Activated T-cell treated with anti-CD3 and anti-CD28 coated beads, Interleukin-2, amount 50 U/mL, for 72 hours (primary cell): ENCODE measurements at regions not wholly inside any gene's neighbourhood (a gene's known extent, or its start where the extent isn't known, plus 50 kb on each side); places are given as distances from the start of the nearest gene placed in this dataset.
"Not testable (repeated sequence)": the region's sequence is repeated elsewhere in the genome, so short reads cannot be mapped to it uniquely, and the experiment has no call there.

Experiments used
- ATAC-seq, 2 donors: fragments of 150-1000 bp; cut with Tn5 transposase; replicated peaks in 1 of 2; 2 replicates each; pipeline ENCODE4 v1.10.0; 2021; ENCODE audit warnings: moderate library complexity in 2 of 2, mild to moderate bottlenecking in 1 of 2
- DNase-seq, 2 donors: peaks; one replicate each; pipeline ENCODE4 v3.0.0; 2021 to 2022; ENCODE audit warnings: mixed read lengths in 1 of 2
- H3K27ac Mint-ChIP-seq: one replicate; pipeline ENCODE4 v1.8.0; 2022; ENCODE audit warnings: mild to moderate bottlenecking, moderate library complexity, mixed read lengths
- H3K27me3 Mint-ChIP-seq: one replicate; pipeline ENCODE4 v1.8.0; 2022; ENCODE audit warnings: low read depth, mixed read lengths
- H3K36me3 Mint-ChIP-seq, 2 donors: one replicate each; pipeline ENCODE4 v1.8.0; 2022; ENCODE audit warnings: mixed read lengths in 2 of 2, mild to moderate bottlenecking in 1 of 2; ENCODE audit not compliant: insufficient read depth in 2 of 2
- H3K4me1 Mint-ChIP-seq: one replicate; pipeline ENCODE4 v1.8.0; 2022; ENCODE audit warnings: low read depth, mixed read lengths
- H3K4me3 Mint-ChIP-seq, 2 donors: one replicate each; pipeline ENCODE4 v1.8.0; 2022; ENCODE audit warnings: mild to moderate bottlenecking in 2 of 2, mixed read lengths in 2 of 2, moderate library complexity in 2 of 2
- H3K9me3 Mint-ChIP-seq, 2 donors: one replicate each; pipeline ENCODE4 v1.8.0; 2022; ENCODE audit warnings: mixed read lengths in 2 of 2

DNA sequence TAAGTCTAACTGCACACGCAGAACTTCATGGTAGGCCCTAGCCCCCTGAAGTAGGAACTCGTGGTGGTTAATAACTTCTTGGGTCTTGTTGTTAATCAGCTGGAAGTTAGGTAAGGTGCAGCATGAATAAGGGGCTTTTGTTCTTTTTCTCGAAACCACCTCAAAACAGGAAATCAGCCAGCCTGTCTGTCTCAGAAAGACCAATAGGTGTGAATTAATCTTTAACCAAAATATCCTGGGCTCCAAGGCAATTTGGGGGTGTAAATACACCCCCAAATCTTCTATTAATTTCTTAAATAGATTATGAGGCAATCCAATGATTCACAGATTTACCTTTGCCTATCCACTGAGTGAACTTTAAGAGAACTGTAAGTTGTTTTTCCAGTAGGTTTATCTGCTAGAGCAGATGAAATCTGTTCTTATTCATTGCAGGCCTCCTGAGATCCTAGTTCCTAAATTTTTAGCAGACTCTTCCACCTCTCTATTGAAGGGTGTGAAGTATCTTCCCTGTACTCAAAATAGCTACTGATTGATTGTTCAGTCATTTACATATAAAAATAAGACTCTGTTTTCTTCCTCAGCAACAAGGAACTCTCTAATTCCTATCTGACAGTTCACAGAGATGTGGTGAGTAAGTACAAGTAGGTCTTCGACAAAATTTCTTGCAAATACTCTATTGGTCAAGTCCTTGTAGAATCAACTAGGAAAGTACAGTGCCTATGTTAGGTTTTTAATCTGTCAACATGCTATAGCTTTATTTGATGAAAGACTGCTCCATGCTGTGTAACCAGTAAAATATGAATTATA lies 427.1 kb upstream of the NOX3 start:
- no peak overlapping the region for H3K27ac Mint-ChIP-seq
- H3K27me3 Mint-ChIP-seq = no peaks in the 10 kb centered on the region
- ATAC-seq (no peak), DNase-seq (no peak)
- no peak overlapping the region for H3K4me3 Mint-ChIP-seq
- H3K4me1 Mint-ChIP-seq = peaks cover 24% of the 10 kb centered on the region
- H3K36me3 Mint-ChIP-seq = no peaks in the 10 kb centered on the region
- H3K9me3 Mint-ChIP-seq = no peaks in the 10 kb centered on the region

GRCh38 chr6:155881826-155882526 lies 426.3 kb upstream of the NOX3 start:
- ATAC-seq (no peak), DNase-seq (no peak)
- no peaks in the 10 kb centered on the region for H3K27me3 Mint-ChIP-seq
- no peaks in the 10 kb centered on the region for H3K36me3 Mint-ChIP-seq
- peaks cover 24% of the 10 kb centered on the region for H3K4me1 Mint-ChIP-seq
- no peaks in the 10 kb centered on the region for H3K9me3 Mint-ChIP-seq
- H3K4me3 Mint-ChIP-seq = peak overlapping the region in 1 of 2 donors; percentile 23
- peak overlapping the region; percentile 80 for H3K27ac Mint-ChIP-seq

DNA sequence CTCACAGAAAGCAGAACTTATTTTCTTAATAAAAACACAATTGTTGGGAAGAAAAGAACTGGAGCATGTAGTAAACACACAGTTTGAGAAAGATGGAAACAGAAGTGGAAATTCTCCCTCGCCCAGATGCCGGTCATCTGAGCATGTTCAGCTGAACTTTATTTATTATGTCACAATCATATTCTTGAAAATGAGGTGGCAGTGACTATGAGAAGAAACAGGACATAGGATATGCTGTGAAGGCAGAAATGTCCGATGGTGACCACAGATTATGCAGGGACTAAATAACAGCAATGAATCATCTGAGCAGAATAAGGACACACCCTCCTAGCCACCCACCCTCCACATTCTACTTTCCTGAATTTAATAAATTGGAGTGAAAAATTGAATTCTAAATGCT lies 425.3 kb upstream of the NOX3 start:
- Mint-ChIP-seq H3K27ac (peak overlapping the region; percentile 50), H3K4me3 (no peak overlapping the region), H3K27me3 (no peaks in the 10 kb centered on the region), H3K4me1 (peaks cover 24% of the 10 kb centered on the region), H3K36me3 (no peaks in the 10 kb centered on the region), H3K9me3 (no peaks in the 10 kb centered on the region)
- ATAC-seq (peak in 1 of 2 donors; percentile 32), DNase-seq (no peak)

DNA sequence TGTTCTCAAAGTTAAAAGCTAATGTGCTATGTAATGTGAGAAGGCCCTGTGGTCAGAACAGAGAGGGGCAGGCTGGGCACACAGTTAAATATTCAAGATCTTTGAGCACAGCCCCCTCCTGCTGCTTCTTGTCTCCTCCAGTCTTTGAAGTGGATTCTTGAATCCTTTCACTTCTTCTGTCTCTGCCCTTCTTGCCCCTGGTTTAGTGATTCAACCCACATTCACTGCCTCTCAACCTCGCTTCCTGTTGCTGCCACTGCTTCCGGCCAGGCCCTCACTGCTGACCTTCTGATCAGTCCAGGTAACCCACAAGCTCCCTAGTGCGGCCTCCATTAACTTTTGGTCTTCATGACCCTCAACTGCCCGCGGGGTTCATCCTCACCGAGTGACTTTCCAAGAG lies 417.3 kb upstream of the NOX3 start:
- H3K4me1 Mint-ChIP-seq = no peaks in the 10 kb centered on the region
- no peak for ATAC-seq
- H3K4me3 Mint-ChIP-seq = no peak overlapping the region
- H3K36me3 Mint-ChIP-seq = no peaks in the 10 kb centered on the region
- no peaks in the 10 kb centered on the region for H3K27me3 Mint-ChIP-seq
- no peak for DNase-seq
- H3K9me3 Mint-ChIP-seq = no peaks in the 10 kb centered on the region
- H3K27ac Mint-ChIP-seq = no peak overlapping the region

GRCh38 chr6:155867682-155868081 lies 412.0 kb upstream of the NOX3 start:
- no peak for ATAC-seq
- no peak overlapping the region for H3K27ac Mint-ChIP-seq
- H3K9me3 Mint-ChIP-seq = peaks cover 0 to 1% of the 10 kb centered on the region in 2 donors
- no peaks in the 10 kb centered on the region for H3K4me1 Mint-ChIP-seq
- H3K27me3 Mint-ChIP-seq = no peaks in the 10 kb centered on the region
- no peaks in the 10 kb centered on the region for H3K36me3 Mint-ChIP-seq
- H3K4me3 Mint-ChIP-seq = no peak overlapping the region
- no peak for DNase-seq

GRCh38 chr6:155866676-155867390 lies 411.2 kb upstream of the NOX3 start:
- H3K4me1 Mint-ChIP-seq, H3K4me3 Mint-ChIP-seq, DNase-seq, H3K36me3 Mint-ChIP-seq, ATAC-seq, H3K27me3 Mint-ChIP-seq, H3K9me3 Mint-ChIP-seq, H3K27ac Mint-ChIP-seq: not testable (repeated sequence)

DNA sequence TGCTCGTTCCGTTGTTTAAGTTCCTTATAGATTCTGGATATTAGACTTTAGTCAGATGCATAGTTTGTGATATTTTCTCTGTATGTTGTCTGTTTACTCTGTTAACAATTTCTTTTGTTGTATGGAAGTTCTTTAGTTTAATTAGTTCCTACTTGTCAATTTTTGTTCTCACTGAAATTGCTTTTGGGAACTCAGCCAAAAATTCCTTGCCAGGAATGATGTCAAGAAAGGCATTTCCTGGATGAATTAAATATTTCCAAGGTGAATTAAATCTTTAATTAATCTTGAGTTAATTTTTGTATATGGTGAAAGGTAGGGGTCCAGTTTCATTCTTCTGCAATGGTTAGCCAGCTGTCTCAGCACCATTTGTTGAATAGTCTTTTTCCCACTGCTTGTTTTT lies 406.2 kb upstream of the NOX3 start:
- DNase-seq = no peak
- no peaks in the 10 kb centered on the region for H3K4me1 Mint-ChIP-seq
- no peak overlapping the region for H3K4me3 Mint-ChIP-seq
- H3K27me3 Mint-ChIP-seq = no peaks in the 10 kb centered on the region
- H3K36me3 Mint-ChIP-seq = peaks cover 0 to 6% of the 10 kb centered on the region in 2 donors
- peaks cover 7 to 11% of the 10 kb centered on the region in 2 donors for H3K9me3 Mint-ChIP-seq
- ATAC-seq = no peak
- no peak overlapping the region for H3K27ac Mint-ChIP-seq

- not testable (repeated sequence) for H3K9me3 Mint-ChIP-seq, H3K27me3 Mint-ChIP-seq, ATAC-seq, H3K36me3 Mint-ChIP-seq, H3K4me1 Mint-ChIP-seq, H3K4me3 Mint-ChIP-seq, H3K27ac Mint-ChIP-seq, DNase-seq
Measured at GRCh38 chr6:155858906-155859305, 403.3 kb upstream of the NOX3 start.

GRCh38 chr6:155854787-155855186 lies 399.1 kb upstream of the NOX3 start:
- no peak for DNase-seq
- H3K4me3 Mint-ChIP-seq = no peak overlapping the region
- H3K9me3 Mint-ChIP-seq = peaks cover 3 to 8% of the 10 kb centered on the region in 2 donors
- no peak overlapping the region for H3K27ac Mint-ChIP-seq
- ATAC-seq = no peak
- peaks cover 0 to 3% of the 10 kb centered on the region in 2 donors for H3K36me3 Mint-ChIP-seq
- no peaks in the 10 kb centered on the region for H3K4me1 Mint-ChIP-seq
- no peaks in the 10 kb centered on the region for H3K27me3 Mint-ChIP-seq

- Mint-ChIP-seq H3K36me3 (no peaks in the 10 kb centered on the region), H3K4me1 (no peaks in the 10 kb centered on the region), H3K9me3 (no peaks in the 10 kb centered on the region), H3K4me3 (no peak overlapping the region), H3K27ac (no peak overlapping the region), H3K27me3 (no peaks in the 10 kb centered on the region)
- ATAC-seq = no peak
- no peak for DNase-seq
Measured at GRCh38 chr6:155853011-155853410, 397.4 kb upstream of the NOX3 start.

GRCh38 chr6:155850408-155850841 lies 394.8 kb upstream of the NOX3 start:
- Mint-ChIP-seq H3K9me3 (peaks cover 3 to 7% of the 10 kb centered on the region in 2 donors), H3K4me3 (no peak overlapping the region), H3K36me3 (peaks cover 0 to 2% of the 10 kb centered on the region in 2 donors), H3K27ac (no peak overlapping the region), H3K4me1 (no peaks in the 10 kb centered on the region), H3K27me3 (no peaks in the 10 kb centered on the region)
- ATAC-seq (no peak), DNase-seq (no peak)

DNA sequence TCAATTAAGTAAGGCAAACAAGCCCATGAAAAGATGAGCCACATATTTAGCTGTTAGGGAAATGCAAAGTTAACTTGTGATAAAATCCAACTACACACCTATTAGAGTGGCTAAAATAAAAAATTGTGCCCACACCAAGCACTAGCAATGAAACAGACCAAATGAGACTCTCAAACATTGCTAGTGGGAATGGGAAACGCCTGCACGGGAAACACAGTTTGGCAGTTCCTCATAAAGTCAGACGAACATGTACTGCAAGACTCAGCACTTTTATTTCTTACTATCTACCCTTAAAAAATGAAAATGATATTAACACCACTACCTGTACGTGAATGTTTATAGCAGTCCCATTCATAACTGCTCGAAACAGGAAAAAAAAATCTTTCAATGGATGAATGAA lies 392.1 kb upstream of the NOX3 start:
- DNase-seq (no peak), ATAC-seq (no peak)
- Mint-ChIP-seq H3K4me1 (no peaks in the 10 kb centered on the region), H3K36me3 (peaks cover 0 to 2% of the 10 kb centered on the region in 2 donors), H3K27me3 (no peaks in the 10 kb centered on the region), H3K9me3 (peaks cover 5 to 8% of the 10 kb centered on the region in 2 donors), H3K4me3 (no peak overlapping the region), H3K27ac (no peak overlapping the region)

- Mint-ChIP-seq H3K4me3 (no peak overlapping the region), H3K27ac (no peak overlapping the region), H3K9me3 (no peaks in the 10 kb centered on the region), H3K27me3 (peaks cover 4% of the 10 kb centered on the region), H3K4me1 (no peaks in the 10 kb centered on the region), H3K36me3 (no peaks in the 10 kb centered on the region)
- DNase-seq = no peak
- ATAC-seq = no peak
Measured at GRCh38 chr6:155837474-155837873, 381.8 kb upstream of the NOX3 start.
